Activated gamma-delta T cell treated with anti-CD3 and anti-CD28 coated beads, Interleukin-2, amount 50 U/mL, for 16 hours (primary cell): ENCODE measurements at regions not wholly inside any gene's neighbourhood (a gene's known extent, or its start where the extent isn't known, plus 50 kb on each side); places are given as distances from the start of the nearest gene placed in this dataset.
"Not testable (repeated sequence)": the region's sequence is repeated elsewhere in the genome, so short reads cannot be mapped to it uniquely, and the experiment has no call there.

Experiments used
- DNase-seq: peaks from one replicate; pipeline ENCODE4 v3.0.0-alpha.2; 2020; ENCODE audit warnings: low read depth

GRCh38 chr13:84760956-84761355 is 878.7 kb upstream of the SLITRK1 start:
- DNase-seq: no peak

- no peak for DNase-seq
These were observed 866.9 kb upstream of the SLITRK1 start for GRCh38 chr13:84749126-84749525.

- DNase-seq: no peak
These were observed 862.8 kb upstream of the SLITRK1 start for GRCh38 chr13:84745051-84745551.

- DNase-seq: no peak
These were observed 861.9 kb upstream of the SLITRK1 start for GRCh38 chr13:84744203-84744602.

- DNase-seq: no peak
These were observed 859.0 kb upstream of the SLITRK1 start for GRCh38 chr13:84741253-84741652.

GRCh38 chr13:84739021-84739420 is 856.7 kb upstream of the SLITRK1 start:
- DNase-seq: no peak

- no peak for DNase-seq
These were observed 855.4 kb upstream of the SLITRK1 start for GRCh38 chr13:84737661-84738060.

GRCh38 chr13:84730376-84730775 is 848.1 kb upstream of the SLITRK1 start:
- DNase-seq: no peak

GRCh38 chr13:84705982-84706710 is 823.9 kb upstream of the SLITRK1 start:
- no peak for DNase-seq

- DNase-seq: no peak
These were observed 819.9 kb upstream of the SLITRK1 start for GRCh38 chr13:84702174-84702573.

GRCh38 chr13:84697591-84697990 is 815.3 kb upstream of the SLITRK1 start:
- not testable (repeated sequence) for DNase-seq

GRCh38 chr13:84686973-84687372 is 804.7 kb upstream of the SLITRK1 start:
- DNase-seq: no peak

GRCh38 chr13:84686458-84686857 is 804.2 kb upstream of the SLITRK1 start:
- no peak for DNase-seq

- no peak for DNase-seq
These were observed 802.5 kb upstream of the SLITRK1 start for GRCh38 chr13:84684804-84685203.

GRCh38 chr13:84684048-84684662 is 801.9 kb upstream of the SLITRK1 start:
- DNase-seq: no peak

GRCh38 chr13:84683448-84683847 is 801.2 kb upstream of the SLITRK1 start:
- DNase-seq: no peak

- DNase-seq: no peak
These were observed 795.6 kb upstream of the SLITRK1 start for GRCh38 chr13:84677836-84678235.

- no peak for DNase-seq
These were observed 790.3 kb upstream of the SLITRK1 start for GRCh38 chr13:84672616-84673015.

- DNase-seq: no peak
These were observed 788.0 kb upstream of the SLITRK1 start for GRCh38 chr13:84670245-84670644.

GRCh38 chr13:84668637-84669036 is 786.4 kb upstream of the SLITRK1 start:
- DNase-seq: no peak

GRCh38 chr13:84662491-84662890 is 780.2 kb upstream of the SLITRK1 start:
- no peak for DNase-seq

GRCh38 chr13:84661718-84662117 is 779.4 kb upstream of the SLITRK1 start:
- no peak for DNase-seq

GRCh38 chr13:84659359-84659661 is 777.0 kb upstream of the SLITRK1 start:
- DNase-seq: no peak
